KOPT-K1 (cell line): ENCODE measurements at regions not wholly inside any gene's neighbourhood (a gene's known extent, or its start where the extent isn't known, plus 50 kb on each side); places are given as distances from the start of the nearest gene placed in this dataset.
"Not testable (repeated sequence)": the region's sequence is repeated elsewhere in the genome, so short reads cannot be mapped to it uniquely, and the experiment has no call there.

Experiments
- H3K27ac ChIP-seq: fragments of 200-600 bp; sonication (generic); 2 replicates; pipeline ENCODE4 v1.5.1; 2016; ENCODE audit warnings: antibody characterized with exemption, mild to moderate bottlenecking, low read depth, low read length; ENCODE audit not compliant: poor library complexity, severe bottlenecking
- H3K36me3 ChIP-seq: fragments of 200-600 bp; sonication (generic); 2 replicates; pipeline ENCODE4 v1.5.1; 2017; ENCODE audit warnings: antibody characterized with exemption, mild to moderate bottlenecking, low read length, moderate library complexity; ENCODE audit not compliant: insufficient read depth
- H3K9me3 ChIP-seq: fragments of 200-600 bp; sonication (generic); 2 replicates; pipeline ENCODE4 v1.5.1; 2017; ENCODE audit warnings: antibody characterized with exemption, low read length, mild to moderate bottlenecking; ENCODE audit not compliant: insufficient read depth, poor library complexity, severe bottlenecking

GRCh38 chr17:21510686-21511362 lies 134.7 kb downstream of the KCNJ12 start:
- Histone ChIP-seq H3K27ac (no peak overlapping the region), H3K36me3 (no peaks in the 10 kb centered on the region), H3K9me3 (no peaks in the 10 kb centered on the region)

- Histone ChIP-seq H3K36me3 (no peaks in the 10 kb centered on the region), H3K9me3 (no peaks in the 10 kb centered on the region), H3K27ac (no peak overlapping the region)
These were observed 135.4 kb downstream of the KCNJ12 start for GRCh38 chr17:21511363-21512195.

- H3K36me3 ChIP-seq, result no peaks in the 10 kb centered on the region
- H3K27ac ChIP-seq, result no peak overlapping the region
- H3K9me3 ChIP-seq, result no peaks in the 10 kb centered on the region
These were observed 136.3 kb downstream of the KCNJ12 start for GRCh38 chr17:21512307-21513011.

GRCh38 chr17:21513012-21513570 lies 136.9 kb downstream of the KCNJ12 start:
- Histone ChIP-seq H3K36me3 (no peaks in the 10 kb centered on the region), H3K27ac (no peak overlapping the region), H3K9me3 (no peaks in the 10 kb centered on the region)

GRCh38 chr17:21514567-21514966 lies 138.4 kb downstream of the KCNJ12 start:
- H3K27ac ChIP-seq, H3K9me3 ChIP-seq, H3K36me3 ChIP-seq: not testable (repeated sequence)

GRCh38 chr17:21517538-21518293 lies 141.6 kb downstream of the KCNJ12 start:
- Histone ChIP-seq H3K27ac (no peak overlapping the region), H3K36me3 (no peaks in the 10 kb centered on the region), H3K9me3 (no peaks in the 10 kb centered on the region)

- H3K9me3 ChIP-seq, result no peaks in the 10 kb centered on the region
- H3K27ac ChIP-seq, result no peak overlapping the region
- H3K36me3 ChIP-seq, result no peaks in the 10 kb centered on the region
These were observed 146.7 kb downstream of the KCNJ12 start for GRCh38 chr17:21522755-21523336.

GRCh38 chr17:21523497-21524210 lies 147.5 kb downstream of the KCNJ12 start:
- H3K27ac ChIP-seq, result no peak overlapping the region
- H3K36me3 ChIP-seq, result no peaks in the 10 kb centered on the region
- H3K9me3 ChIP-seq, result no peaks in the 10 kb centered on the region

GRCh38 chr17:21524211-21524591 lies 148.0 kb downstream of the KCNJ12 start:
- Histone ChIP-seq H3K27ac (no peak overlapping the region), H3K36me3 (no peaks in the 10 kb centered on the region), H3K9me3 (no peaks in the 10 kb centered on the region)

GRCh38 chr17:21525464-21526130 lies 149.4 kb downstream of the KCNJ12 start:
- Histone ChIP-seq H3K36me3 (no peaks in the 10 kb centered on the region), H3K27ac (no peak overlapping the region), H3K9me3 (no peaks in the 10 kb centered on the region)

- no peak overlapping the region for H3K27ac ChIP-seq
- no peaks in the 10 kb centered on the region for H3K9me3 ChIP-seq
- H3K36me3 ChIP-seq, result peaks cover 9% of the 10 kb centered on the region
These were observed 152.0 kb downstream of the KCNJ12 start for GRCh38 chr17:21528031-21528695.

GRCh38 chr17:21530311-21530710 lies 154.2 kb downstream of the KCNJ12 start:
- H3K27ac ChIP-seq, result no peak overlapping the region
- H3K36me3 ChIP-seq, result peaks cover 26% of the 10 kb centered on the region
- H3K9me3 ChIP-seq, result no peaks in the 10 kb centered on the region

- H3K27ac ChIP-seq, result peak overlapping the region; percentile 86
These were observed 154.7 kb downstream of the KCNJ12 start for GRCh38 chr17:21530841-21531240.

More at GRCh38 chr17:21530841-21531240, 154.7 kb downstream of the KCNJ12 start:
- Histone ChIP-seq H3K36me3 (peaks cover 29% of the 10 kb centered on the region), H3K9me3 (no peaks in the 10 kb centered on the region)
